ENCODE measurements at regions not wholly inside any gene's neighbourhood (a gene's known extent, or its start where the extent isn't known, plus 50 kb on each side); places are given as distances from the start of the nearest gene placed in this dataset.

DNA sequence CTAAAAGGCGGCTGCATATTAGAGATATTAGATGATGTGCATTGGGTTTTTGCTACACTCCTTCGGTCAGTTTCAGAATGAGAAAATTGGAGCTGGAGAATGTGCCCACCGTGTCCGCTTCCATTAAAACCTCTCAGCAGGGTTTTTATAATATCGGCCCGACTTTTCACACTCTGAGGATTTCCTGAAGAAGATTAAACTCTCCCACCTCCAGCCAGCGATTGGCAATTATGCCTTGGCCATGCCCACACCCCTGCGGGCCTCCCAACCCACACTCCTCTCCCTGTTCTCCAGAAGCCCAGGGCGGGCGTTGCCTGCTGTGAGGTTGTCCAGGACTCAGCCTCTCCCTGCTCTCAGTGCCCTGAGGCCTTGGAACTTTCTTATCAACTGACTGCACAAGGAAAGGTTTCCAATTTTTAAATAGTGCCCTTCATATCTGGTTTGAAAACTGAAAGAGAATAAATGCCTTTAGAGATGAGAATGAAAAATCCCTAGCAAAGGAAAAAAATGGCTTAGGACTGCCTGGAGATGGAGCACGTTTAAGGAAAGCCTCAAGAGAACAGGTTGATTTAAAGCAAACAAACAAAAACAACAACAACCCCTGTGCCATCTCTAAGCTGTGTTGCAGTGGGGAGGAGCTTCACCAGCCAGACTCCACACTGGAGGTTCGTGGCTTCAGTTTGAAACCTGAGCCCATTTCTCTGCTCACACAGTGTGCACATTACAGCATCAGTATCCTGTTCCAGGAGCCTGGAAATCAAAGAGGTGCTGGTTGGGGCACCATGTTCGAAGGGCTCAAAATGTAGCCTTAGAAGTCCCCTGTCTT is 292.9 kb downstream of the NSG2 start:
- DNase-seq = peak in 2 of 3 experiments; percentile 2 to 12

DNA sequence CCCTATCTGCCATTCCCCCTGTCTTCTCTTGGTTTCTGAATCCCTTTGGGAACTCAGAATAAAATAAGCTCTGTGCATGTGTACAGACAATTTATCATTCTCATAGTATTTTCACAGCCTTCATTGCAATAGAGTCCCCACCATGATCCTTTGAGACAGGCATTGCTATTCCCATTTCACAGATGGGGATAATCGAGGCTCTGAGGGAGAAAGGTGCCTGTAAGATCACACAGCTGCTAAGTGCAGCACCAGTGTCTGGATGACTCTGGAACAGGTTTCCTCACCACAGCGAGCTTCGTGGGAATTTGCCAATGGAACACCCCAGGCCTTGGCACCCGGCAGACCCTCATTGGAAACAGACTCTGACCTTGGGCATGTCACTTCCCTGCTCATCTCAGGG is 293.6 kb downstream of the NSG2 start:
- DNase-seq = no peak

DNA sequence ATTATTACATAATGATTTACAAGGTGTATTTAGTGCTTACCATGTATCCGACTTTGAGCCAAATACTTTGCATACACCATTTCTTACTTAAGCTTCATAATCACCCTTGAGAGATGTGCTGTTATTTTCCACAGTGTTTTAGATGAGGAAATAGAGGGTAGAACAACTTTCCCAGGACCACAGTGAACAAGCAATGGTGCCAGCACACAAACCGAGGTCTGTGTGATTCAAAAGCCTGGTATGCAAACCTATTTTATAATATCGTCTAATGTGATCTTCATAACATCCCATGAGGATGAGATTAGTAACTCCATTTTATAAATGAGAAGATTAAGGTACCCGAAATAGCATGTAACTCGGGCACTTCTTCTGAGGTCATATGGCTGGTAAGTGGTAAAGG is 294.7 kb downstream of the NSG2 start:
- no peak for DNase-seq

DNA sequence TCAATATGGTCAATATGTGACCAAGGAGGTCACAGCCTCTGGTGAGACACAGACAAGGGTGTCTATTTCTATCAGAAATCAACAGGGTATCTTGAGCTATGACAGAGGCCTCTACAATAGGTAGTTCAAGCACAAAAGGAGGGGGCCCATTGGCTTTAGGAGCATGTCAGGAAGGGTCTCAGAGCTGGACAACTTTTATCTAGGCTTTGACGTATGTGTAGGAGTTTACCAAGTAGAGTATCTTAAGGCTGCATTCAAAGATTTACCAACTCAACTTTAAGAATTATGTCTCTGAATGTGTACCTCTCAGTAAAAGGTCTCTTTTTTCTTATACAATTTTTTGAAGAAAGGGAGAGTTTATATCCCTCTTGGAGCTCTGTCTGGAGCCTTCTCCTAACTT is 297.2 kb downstream of the NSG2 start:
- DNase-seq = no peak

DNA sequence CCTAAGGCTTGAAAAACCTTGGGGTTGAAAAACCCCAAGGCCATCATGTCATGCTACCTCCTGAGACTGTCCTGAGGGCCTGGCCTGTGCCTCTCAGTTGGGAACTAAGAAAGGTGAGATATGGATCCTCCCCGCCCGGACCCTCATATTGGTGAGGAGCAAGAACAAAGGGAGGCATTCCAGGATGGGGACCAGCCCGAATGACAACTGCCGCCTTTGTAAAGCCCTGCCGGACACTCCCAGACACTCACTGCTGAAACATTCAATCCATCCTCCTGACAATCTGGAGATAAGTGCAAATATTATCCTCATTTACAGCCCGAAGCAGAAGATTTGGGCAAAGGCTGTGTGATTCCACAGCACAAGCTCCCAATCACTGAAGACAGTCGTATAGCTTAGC is 298.3 kb downstream of the NSG2 start:
- no peak for DNase-seq

DNA sequence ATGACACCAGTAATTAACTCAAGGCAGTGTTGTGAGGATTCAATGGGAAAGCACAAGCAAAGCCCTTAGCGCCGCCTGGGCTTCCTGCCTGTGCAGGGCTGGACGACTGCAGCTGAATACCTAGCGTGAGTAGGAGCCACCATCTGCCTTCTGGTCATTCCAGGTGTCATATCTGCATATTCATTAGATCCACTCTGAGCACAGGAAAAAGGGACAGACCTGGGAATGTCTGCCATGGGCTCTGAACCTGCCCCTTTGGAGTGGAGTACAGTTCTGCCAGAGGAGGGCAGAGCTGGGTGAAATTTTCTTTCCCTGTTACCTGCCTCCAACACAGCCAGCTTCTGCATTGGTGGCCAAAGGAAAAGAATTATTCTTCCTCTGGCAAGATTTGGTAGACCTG is 298.8 kb downstream of the NSG2 start:
- DNase-seq = no peak

DNA sequence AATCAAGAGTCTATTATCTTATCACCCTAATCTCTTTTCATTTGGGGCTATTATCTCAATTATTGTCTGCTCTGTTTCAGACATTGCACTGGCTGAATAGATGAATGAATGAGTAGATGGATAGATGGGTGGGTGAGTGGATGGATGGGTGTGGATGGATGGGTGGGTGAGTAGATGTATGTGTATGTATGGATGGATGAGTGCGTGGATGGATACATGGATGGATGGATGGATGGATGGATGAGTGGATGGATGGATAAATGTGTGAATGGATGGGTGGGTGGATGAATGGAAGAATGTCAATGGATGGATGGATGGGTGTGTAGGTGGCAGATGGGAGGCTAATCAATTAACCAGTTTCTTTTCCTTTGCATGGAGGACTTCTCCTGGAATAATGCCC is 301.7 kb downstream of the NSG2 start:
- no peak for DNase-seq

DNA sequence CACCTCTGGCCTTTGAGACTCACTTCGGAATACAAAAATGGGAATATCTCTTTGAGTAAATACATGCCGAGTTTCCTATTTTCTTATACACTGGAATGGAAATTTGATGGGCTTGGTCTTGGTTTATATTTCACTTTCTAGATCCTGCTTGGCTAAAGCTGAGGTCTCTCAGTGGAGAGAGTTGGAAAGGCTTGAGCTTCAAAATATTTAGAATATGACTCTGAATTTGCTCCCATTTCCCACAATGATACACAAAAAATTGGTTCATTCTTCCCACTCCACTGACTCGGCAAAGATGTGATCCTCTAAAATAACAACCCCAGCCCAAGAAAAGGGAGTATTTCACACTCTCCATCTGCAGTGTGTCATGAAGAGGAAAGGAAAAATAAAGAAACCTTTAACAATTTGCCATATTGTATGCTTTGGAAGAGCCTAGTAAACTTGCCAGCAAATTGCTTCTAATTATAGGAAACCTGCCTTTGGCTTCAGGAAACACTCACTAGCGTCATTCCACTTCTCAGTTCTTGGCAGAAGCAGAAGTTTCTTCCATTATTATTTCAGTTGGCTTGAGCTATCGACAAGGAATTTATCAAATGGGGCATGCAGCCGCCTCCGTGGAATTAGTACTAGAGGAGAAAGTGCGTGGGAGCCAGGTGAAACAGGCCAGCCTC is 302.9 kb downstream of the NSG2 start:
- DNase-seq = no peak

DNA sequence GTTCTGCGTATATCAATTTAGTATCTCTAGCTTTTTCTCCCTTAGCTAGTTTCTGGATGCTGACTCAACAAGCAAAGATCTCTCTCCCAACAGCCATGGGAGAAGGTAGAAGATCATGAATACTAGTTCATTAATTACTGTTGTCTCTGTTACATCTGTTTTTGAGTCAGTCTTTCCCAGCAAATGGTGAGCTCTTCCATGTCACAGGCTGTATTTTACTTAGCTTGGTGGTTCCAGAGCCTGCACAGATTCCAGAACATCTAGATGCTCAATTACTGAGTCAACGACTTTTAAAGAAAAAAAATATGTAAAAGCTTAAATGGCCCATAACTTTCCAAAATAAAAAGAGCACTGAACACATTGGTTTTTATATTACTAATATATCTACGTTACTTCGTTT is 307.2 kb downstream of the NSG2 start:
- no peak for DNase-seq

DNA sequence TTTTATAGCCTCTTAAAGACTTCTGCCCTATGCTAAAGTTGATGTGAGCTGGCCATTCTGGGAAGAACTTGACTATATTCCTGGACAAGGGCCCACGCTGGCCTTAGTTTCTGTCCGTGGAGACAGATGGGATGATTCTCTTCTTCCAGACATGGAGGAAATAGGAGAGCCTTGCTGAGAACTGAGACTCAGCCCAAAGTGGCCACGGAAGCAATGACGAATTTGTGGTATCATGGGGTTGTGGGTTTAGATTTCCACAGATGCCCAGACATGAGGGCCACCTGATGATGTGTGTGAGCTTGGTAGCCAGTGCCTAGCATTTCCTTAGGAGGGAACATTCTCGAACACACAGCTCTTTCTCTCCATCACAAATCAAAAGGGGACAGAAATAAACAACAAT is 309.1 kb downstream of the NSG2 start:
- DNase-seq = no peak

DNA sequence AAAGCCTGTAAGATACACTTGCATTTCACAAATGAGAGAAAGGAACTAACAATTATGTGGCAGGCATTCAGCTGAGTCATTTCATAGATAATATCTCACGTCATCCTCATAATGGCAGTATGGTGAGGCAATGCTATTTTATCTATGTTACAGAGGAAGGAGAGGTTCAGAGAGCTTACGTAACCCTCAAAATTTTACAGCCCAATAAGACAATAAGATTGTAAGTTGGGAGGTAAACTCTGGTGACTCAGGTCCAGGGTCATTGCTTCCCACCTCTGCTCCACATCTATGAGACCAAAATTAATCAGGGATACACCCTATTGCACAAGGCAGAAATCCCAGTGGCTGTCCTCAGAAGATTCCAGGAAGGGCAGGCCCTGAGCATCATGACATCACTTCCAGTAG is 309.7 kb downstream of the NSG2 start:
- no peak for DNase-seq

DNA sequence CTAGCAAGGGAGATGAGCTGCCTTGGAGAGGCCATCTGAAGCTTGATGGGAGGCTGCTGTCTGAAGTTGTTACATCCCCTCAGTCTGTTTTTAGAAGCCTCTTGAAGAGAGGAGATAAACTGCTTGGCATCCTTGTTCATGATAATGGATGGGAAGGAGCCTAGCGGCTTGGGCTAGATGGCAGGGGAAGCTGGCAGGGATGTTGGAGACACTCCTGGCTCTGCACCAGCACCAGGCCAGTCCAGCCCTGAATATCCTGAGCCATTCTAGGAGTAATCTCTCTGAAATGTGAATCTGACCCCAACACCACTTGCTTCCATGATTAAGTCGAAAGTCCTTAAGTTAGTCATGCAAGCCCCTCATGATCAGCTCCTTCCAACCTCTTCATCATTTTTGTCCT is 310.5 kb downstream of the NSG2 start:
- no peak for DNase-seq

DNA sequence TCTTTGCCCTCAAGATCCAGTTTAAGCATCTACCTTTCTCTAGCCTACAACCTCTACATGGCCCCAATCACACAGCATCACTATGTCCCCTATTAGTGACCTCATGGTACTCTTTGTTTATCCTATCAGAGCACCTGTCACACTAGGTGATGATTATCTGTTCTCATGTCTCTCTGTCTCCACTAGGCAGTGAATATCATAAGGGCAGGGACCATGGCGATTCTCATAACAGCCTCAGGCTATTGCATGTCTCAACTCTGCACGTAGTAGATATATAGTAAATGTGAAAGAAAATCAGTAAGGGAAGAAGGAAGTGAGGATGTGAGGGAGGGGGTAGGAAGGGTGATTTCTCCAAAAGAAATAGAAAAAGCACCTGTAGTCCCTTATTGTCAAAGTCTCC is 311.0 kb downstream of the NSG2 start:
- DNase-seq = no peak

DNA sequence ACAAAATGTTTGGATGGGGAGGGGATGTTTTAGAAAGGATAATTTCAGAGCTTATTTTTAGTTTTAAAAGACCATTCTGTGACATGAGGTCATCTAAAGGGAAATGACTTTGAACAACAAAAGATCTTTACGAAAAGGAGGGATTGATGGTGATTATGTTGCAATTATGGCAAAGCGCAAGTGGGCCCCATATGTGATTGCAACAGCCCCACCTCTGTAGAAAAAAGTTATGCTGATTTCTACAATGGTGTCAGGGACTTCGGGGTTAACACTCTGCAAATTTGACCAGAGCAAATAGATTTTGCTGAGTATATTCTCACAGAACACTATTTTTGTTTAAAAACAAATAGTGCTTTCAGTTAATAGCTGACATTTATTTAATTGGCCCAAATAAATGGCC is 312.8 kb downstream of the NSG2 start:
- no peak for DNase-seq

DNA sequence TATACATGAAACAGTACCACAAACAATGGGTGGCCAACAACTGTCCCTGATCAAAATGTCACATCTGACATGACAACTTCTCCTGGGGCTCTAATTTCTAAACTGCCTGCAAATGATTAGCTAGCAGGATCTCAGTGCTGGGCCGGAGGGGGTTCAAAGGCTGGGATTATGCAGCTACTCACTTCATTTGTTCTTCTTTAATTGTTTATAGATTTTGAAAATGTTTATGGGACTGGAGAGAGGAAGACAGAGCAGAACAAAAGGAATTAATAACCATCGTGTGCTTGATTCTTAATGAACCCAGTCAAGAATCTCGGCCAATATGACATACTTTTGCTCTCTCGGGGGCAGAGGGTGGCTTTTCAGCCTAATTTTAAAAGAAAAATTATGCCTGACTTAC is 313.6 kb downstream of the NSG2 start:
- DNase-seq = no peak

DNA sequence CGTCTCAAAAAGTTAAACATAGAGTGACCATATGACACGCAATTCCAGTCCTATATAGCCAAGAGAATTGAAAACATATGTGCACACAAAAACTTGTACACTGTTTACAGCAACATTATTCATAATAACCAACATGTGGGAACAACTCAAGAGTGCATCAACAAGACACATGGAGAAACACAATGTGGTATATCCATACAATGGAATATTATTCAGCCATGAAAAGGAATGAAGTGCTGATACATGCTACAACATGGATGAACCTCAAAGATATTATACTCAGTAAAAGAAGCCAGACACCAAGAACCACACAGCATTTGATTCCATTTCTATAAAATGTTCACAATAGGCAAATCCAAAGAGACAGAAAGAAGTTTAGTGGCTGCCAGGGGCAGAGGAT is 317.0 kb downstream of the NSG2 start:
- no peak for DNase-seq

DNA sequence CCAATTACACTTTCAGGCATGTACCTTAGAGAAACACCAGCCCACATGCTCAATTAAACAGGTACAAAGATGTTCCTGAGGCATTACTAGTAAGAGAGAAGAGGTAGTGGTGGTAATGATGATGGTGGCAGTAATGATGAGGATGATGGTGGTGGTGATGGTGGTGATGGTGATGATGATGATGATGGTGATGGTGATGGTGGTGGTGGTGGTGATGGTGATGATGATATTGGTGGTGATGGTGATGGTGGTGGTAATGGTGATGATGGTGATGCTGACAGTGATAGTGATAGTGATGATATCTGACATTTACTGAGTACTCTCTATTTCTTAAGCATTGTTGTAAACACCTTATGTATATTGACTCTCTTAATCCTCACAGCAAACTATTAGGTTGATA is 318.4 kb downstream of the NSG2 start:
- DNase-seq = no peak

DNA sequence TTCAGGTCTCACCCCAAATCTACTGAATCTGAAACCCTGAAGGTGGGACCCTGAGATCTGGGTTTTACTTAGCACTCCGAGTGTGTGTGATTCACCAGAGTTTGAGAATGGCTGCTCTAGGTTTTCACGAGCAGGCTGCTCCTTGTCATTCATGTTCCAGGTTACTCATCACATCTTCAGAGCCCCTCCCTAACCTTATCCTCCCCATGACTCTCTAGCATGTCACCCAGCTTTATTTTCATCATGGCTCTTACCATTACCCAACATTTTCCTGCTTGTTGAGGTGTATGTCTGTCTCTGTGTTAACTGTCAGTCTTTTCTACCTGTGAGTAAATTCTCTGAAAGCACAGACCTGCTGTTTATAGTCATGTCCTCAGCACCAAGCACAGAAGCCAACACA is 319.2 kb downstream of the NSG2 start:
- DNase-seq = no peak

DNA sequence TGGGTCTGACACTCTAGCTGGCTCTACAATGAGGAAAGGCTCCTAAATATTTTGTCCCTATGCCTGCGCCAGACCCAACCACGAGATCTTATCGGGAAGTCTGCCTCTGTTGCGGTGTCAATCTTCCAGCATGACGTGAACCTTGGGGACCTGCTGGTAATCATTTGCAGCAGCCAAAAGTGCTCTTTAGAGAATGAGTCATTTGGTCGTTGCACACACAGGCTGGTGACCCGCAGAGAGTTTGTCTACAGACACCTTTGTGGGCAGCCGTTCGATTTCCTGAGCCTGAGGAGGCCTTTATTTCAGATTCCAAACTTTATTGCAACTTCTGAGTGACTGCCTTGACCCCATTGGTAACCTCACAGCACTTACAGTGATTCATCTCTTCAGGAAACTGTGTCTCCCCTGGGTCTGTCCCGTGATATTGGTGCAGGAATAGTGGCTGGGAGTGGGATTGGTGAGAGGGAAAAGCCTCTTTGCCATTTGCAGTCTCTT is 326.1 kb downstream of the NSG2 start:
- DNase-seq = no peak

DNA sequence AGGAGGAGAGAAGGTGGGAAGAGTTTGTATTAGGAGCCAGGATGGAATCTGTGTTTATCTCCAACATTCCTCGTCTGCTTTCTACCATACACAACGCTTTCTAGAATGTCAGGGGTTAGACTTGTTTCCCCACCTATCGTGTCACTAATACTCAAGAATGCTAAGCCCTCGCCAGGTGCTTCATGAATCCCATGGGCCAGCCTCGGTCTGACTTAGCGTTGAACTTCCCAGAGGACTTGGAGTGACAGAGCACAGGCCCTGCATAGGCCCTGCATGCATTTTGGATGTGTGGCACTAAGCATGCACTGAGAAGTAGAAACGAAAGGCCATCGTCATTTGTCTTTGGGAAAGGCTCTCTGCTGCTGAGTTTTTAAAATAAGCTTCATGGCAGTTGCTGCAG is 328.7 kb downstream of the NSG2 start:
- no peak for DNase-seq

DNA sequence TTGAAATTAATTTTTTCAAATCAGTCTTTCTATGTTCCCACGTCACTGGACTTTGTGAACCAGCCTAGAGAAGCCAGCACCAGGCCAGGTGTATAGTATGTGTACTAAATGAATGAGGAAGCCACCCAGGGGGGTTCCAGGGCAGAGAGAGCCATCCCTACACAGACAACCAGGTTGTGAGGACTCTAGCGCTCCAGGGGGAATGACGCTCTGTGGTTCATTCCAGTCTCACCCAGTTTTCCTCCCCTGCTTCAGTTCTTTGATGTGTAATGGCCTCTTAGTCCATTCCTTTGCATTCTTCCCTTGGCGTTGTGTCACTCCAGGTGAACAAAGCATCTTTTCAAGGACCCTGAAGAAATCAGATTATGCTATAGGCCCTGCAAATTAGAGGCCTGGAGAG is 330.6 kb downstream of the NSG2 start:
- no peak for DNase-seq

DNA sequence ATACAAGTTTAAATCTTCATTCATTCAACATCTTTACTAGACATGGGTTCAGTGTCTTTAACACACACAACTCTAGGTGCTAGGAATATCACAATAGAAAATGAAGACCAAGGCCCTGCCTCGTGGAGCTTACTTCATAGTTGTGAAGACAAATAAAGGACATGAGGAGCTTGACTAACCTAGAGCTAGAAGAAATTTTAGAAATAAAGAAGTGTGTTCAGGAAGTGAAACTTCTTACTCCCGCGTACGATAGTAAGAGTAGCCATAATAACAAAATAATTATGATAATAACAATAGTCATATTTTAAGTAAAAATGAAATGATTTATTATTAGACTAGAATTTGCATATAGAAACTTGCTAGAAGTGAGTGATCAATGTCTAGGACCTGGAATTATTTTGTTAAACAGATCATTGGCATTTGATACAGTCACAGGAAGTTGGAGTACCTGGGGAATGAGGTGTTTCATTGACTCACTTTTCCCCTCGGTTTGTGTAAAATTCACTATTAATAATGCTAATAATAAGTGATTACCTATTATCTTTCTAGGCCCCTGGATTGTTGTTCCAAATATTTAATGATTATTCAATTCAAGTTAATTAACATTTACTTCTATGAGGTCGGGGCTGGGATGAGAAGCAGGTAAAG is 331.3 kb downstream of the NSG2 start:
- DNase-seq = no peak

DNA sequence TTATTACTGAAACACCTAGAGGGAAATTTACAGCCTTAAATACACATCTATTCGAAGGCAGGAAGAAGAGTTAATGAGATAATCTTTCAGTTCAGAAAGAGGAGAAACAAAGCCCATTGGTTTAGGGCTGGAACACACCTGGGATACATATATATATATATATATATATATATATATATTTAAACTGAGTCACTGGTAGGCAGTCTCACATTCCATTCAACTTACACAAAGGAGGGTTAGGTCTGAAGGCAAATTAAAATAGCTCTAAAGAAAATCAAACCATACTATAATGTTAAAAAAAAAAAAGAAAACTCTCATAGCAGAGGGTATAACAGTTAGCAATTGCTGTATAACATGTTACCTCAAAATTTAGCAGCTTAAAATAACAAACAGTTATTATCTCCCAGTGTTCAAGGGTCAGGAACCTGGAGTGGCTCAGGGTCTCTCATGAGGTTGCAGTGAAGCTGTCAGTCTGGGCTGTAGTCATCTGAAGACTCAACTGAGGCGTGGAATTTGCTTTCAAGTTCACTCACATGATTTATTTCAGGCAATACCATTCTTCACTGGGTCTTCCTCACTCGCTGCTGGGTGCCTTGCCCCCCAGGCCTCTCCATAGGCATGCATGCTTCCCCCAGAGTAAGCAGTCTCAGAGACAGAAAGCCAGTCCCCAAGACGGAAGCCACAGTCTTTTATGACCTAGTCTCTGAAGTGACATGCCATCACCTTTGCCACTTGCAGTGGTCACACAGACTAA is 332.8 kb downstream of the NSG2 start:
- DNase-seq = no peak
